PFSK-1 (cell line): ENCODE measurements at regions not wholly inside any gene's neighbourhood (a gene's known extent, or its start where the extent isn't known, plus 50 kb on each side); places are given as distances from the start of the nearest gene placed in this dataset.

Experiments
- FOXP2 ChIP-seq: optimal IDR thresholded peaks from 2 replicates; pipeline ENCODE3; 2011; ENCODE audit warnings: borderline replicate concordance, control low read depth, inconsistent platforms; ENCODE audit not compliant: insufficient read depth; ENCODE audit errors: extremely low read length, extremely low read depth
- POLR2AphosphoS5 ChIP-seq: IDR thresholded peaks from 2 replicates; pipeline ENCODE4 v1.6.1; 2012; ENCODE audit warnings: low read depth, mild to moderate bottlenecking, control low read depth, low read length, moderate library complexity
- SIN3A ChIP-seq: IDR thresholded peaks from 2 replicates; pipeline ENCODE4 v1.6.1; 2012; ENCODE audit warnings: mild to moderate bottlenecking, low read length, moderate library complexity, borderline replicate concordance; ENCODE audit not compliant: insufficient read depth
- TAF1 ChIP-seq: IDR thresholded peaks from 2 replicates; pipeline ENCODE4 v1.6.1; 2012; ENCODE audit warnings: low read length, control low read depth, borderline replicate concordance; ENCODE audit not compliant: insufficient read depth
- TF ChIP-seq, protein P1 (sequence below), 2 experiments: IDR thresholded peaks; 2 replicates each; pipeline versions ENCODE4 v1.6.1 to v1.8.0; 2011 to 2012; ENCODE audit warnings: low read depth in 2 of 2, low read length in 2 of 2, control low read depth in 1 of 2, inconsistent platforms in 1 of 2, mild to moderate bottlenecking in 1 of 2, moderate library complexity in 1 of 2; ENCODE audit not compliant: insufficient read depth in 1 of 2

DNA sequence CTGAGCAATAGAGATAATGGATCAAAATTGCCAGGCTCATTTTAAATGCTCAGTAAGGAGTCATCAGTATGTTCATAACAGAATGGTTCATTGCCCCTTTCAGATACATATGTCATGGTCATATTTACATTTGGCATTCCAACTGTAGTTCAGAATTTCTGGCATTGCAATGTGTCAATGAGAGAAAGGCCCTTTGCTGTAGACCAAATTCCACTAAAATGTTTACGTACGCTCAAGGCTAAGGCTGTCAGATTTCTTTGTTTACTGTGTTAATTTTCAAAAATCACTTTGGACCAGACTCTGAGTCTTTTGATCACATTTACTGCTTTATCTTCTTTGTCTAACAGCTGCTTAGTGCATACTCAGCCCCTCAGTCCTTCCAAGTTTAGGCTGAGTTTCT lies 213.5 kb downstream of the PIK3C3 start:
- TF ChIP-seq, protein P1, sequence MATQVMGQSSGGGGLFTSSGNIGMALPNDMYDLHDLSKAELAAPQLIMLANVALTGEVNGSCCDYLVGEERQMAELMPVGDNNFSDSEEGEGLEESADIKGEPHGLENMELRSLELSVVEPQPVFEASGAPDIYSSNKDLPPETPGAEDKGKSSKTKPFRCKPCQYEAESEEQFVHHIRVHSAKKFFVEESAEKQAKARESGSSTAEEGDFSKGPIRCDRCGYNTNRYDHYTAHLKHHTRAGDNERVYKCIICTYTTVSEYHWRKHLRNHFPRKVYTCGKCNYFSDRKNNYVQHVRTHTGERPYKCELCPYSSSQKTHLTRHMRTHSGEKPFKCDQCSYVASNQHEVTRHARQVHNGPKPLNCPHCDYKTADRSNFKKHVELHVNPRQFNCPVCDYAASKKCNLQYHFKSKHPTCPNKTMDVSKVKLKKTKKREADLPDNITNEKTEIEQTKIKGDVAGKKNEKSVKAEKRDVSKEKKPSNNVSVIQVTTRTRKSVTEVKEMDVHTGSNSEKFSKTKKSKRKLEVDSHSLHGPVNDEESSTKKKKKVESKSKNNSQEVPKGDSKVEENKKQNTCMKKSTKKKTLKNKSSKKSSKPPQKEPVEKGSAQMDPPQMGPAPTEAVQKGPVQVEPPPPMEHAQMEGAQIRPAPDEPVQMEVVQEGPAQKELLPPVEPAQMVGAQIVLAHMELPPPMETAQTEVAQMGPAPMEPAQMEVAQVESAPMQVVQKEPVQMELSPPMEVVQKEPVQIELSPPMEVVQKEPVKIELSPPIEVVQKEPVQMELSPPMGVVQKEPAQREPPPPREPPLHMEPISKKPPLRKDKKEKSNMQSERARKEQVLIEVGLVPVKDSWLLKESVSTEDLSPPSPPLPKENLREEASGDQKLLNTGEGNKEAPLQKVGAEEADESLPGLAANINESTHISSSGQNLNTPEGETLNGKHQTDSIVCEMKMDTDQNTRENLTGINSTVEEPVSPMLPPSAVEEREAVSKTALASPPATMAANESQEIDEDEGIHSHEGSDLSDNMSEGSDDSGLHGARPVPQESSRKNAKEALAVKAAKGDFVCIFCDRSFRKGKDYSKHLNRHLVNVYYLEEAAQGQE (IDR thresholded peaks at IDR 0.05; ENCODE audit: insufficient read depth in 1 of 2, low read depth in 2 of 2, low read length in 2 of 2): no peak
- TF ChIP-seq FOXP2 (no peak), SIN3A (no peak), POLR2AphosphoS5 (no peak), TAF1 (no peak)

DNA sequence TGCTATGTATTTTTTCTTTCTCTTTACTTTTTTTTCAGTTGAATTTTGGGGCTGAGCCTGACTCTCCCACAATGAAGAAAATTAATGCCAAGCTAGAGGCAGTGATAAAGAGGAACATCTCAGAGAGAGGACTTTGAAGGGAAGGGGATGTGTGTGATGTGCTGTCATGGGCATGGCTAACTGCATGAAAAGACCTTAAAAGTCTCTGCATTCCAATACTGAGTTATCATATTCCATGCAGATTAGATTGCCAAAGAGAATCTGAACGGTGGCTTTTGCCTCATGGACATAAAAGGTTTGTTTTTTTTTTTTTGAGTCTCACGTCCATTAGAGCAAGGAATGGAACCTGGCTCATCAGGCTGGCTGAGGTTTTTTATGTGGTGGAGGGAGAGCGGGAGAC lies 213.9 kb downstream of the PIK3C3 start:
- no peak for TF ChIP-seq SIN3A
- TF ChIP-seq FOXP2: no peak
- TF ChIP-seq, protein P1 (IDR thresholded peaks at IDR 0.05; ENCODE audit: insufficient read depth in 1 of 2, low read depth in 2 of 2, low read length in 2 of 2): no peak
- TF ChIP-seq POLR2AphosphoS5: no peak
- TF ChIP-seq TAF1: no peak

DNA sequence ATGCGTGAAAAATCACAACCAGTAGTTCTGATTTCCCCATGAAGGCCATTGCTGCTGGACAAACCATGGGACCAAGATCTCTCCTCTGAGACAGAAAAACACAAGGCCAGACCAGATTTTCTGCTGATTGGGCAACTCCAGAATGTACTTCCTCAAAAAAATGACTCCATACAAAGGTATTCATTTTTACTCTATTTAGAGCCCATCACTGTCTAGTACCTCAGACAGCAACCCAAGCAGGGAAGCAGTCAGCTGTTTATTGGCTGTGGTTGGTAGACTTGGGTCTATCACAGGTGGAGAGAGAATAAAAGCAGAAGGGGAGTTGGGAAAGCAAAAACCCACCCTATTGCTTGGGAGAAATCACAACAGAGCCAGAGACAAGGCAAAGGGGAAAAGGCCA lies 219.9 kb downstream of the PIK3C3 start:
- TF ChIP-seq FOXP2 (no peak), TAF1 (no peak), SIN3A (no peak), POLR2AphosphoS5 (no peak)
- TF ChIP-seq, protein P1 (IDR thresholded peaks at IDR 0.05; ENCODE audit: insufficient read depth in 1 of 2, low read depth in 2 of 2, low read length in 2 of 2): peak; percentile 76 to 95

DNA sequence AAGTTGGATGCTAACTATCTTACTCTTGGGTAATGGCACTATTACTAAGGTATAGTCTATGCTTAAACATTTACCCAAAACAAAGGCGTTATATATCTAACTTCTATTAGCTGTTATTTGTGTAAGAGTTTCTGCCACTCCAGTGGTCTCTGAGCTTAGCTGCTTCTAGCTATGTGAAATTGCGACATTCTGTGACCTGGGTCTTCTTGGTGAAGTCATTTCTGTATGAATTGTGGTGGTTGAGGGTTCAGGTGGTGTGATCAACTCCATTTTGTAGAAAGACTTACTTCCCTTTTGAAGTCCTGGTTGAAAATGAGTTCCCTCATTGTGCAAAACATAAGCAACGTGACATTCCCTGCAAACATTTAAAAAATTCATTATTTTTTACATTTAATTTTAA lies 221.6 kb downstream of the PIK3C3 start:
- TF ChIP-seq TAF1 (no peak), SIN3A (no peak), FOXP2 (no peak)

DNA sequence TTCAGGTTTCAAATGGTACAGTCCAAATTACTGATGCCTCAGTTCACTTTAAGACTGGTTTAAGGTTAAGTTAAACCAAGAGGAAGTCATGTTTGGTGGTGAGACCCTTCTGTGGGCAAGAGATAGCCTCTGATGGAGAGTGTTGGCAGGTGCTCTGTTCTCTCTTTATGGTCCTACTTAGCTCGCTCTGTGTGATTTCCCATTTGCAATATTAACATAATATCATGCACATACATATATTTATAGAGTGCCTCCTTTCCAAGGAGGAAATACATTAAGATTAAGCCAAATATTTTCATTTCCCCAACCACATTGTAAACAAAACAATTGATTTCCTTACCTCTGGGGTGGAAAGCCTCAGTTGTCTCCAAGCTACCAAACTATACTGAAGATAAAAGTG lies 222.4 kb downstream of the PIK3C3 start:
- TF ChIP-seq SIN3A (no peak), POLR2AphosphoS5 (no peak), FOXP2 (no peak), TAF1 (no peak)
- TF ChIP-seq, protein P1 (IDR thresholded peaks at IDR 0.05; ENCODE audit: insufficient read depth in 1 of 2, low read depth in 2 of 2, low read length in 2 of 2): no peak
